Tibial nerve (tissue), 3 donors: ENCODE measurements at regions not wholly inside any gene's neighbourhood (a gene's known extent, or its start where the extent isn't known, plus 50 kb on each side); places are given as distances from the start of the nearest gene placed in this dataset.

Source experiments
- POLR2A ChIP-seq, 2 donors: fragments of 450-650 bp; IDR thresholded peaks; one replicate each; pipeline ENCODE4 v1.6.1; 2017; ENCODE audit warnings: antibody characterized with exemption in 2 of 2, mild to moderate bottlenecking in 2 of 2, moderate library complexity in 2 of 2
- TF ChIP-seq, protein P1 (sequence below), 5 experiments: fragments of 200-600 bp in 3 of 5; fragments of 450-650 bp in 2 of 5; sonication (generic) in 3 of 5; IDR thresholded peaks; one replicate each; pipeline ENCODE4 v1.5.1; 2016 to 2019; ENCODE audit warnings: antibody characterized with exemption in 5 of 5, mild to moderate bottlenecking in 3 of 5, moderate library complexity in 2 of 5

DNA sequence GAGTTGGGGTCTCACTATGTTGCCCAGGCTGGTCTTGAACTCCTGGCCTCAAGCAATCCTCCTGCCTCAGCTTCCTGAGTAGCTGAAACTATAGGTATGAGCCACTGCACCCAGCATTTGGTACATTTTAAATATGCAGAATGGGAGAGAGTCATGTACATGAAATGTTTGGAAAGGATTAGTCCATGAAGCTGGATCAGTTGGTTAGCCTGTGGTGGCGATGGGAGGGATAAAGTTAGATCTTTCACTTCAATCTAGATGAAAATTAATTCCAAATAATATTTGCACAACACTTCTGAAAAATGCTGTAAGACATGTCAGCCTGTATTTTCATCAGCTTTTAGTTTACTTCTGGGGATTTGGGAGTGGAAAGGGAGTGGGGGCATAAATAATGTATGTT, 188.9 kb downstream of the HUNK start:
- TF ChIP-seq, protein P1, sequence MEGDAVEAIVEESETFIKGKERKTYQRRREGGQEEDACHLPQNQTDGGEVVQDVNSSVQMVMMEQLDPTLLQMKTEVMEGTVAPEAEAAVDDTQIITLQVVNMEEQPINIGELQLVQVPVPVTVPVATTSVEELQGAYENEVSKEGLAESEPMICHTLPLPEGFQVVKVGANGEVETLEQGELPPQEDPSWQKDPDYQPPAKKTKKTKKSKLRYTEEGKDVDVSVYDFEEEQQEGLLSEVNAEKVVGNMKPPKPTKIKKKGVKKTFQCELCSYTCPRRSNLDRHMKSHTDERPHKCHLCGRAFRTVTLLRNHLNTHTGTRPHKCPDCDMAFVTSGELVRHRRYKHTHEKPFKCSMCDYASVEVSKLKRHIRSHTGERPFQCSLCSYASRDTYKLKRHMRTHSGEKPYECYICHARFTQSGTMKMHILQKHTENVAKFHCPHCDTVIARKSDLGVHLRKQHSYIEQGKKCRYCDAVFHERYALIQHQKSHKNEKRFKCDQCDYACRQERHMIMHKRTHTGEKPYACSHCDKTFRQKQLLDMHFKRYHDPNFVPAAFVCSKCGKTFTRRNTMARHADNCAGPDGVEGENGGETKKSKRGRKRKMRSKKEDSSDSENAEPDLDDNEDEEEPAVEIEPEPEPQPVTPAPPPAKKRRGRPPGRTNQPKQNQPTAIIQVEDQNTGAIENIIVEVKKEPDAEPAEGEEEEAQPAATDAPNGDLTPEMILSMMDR (IDR thresholded peaks at IDR 0.05), result no peak
- TF ChIP-seq POLR2A (IDR thresholded peaks at IDR 0.05), result no peak
